Calu3 (cell line): ENCODE measurements at regions not wholly inside any gene's neighbourhood (a gene's known extent, or its start where the extent isn't known, plus 50 kb on each side); places are given as distances from the start of the nearest gene placed in this dataset.

Source experiments
- BruUV-seq: library from RNA; stranded (reverse); fragments of 400-500 nt; replicated peaks from 2 replicates; lab custom pipeline; 2021; lab: Mats Ljungman, UMichigan
- CTCF ChIA-PET: fragments of 300-600 bp; sonication (Branson Sonifier 250); formaldehyde crosslinking; loops from one replicate; lab custom pipeline; 2022; ENCODE audit warnings: antibody characterized with exemption; lab: Charles Lee
- DNase-seq: peaks from one replicate; pipeline ENCODE4 v3.0.0; 2022
- H3K27ac Mint-ChIP-seq: one replicate; pipeline ENCODE4 v1.8.0; 2022; ENCODE audit warnings: mixed read lengths; ENCODE audit not compliant: unreplicated experiment
- H3K27me3 Mint-ChIP-seq: one replicate; pipeline ENCODE4 v1.8.0; 2022; ENCODE audit warnings: mixed read lengths; ENCODE audit not compliant: unreplicated experiment
- H3K36me3 Mint-ChIP-seq: one replicate; pipeline ENCODE4 v1.8.0; 2022; ENCODE audit warnings: mild to moderate bottlenecking, moderate library complexity, mixed read lengths; ENCODE audit not compliant: insufficient read depth, unreplicated experiment
- H3K4me1 Mint-ChIP-seq: one replicate; pipeline ENCODE4 v1.8.0; 2022; ENCODE audit warnings: mild to moderate bottlenecking, low read depth, mixed read lengths; ENCODE audit not compliant: unreplicated experiment
- H3K4me3 Mint-ChIP-seq: one replicate; pipeline ENCODE4 v1.8.0; 2022; ENCODE audit warnings: mild to moderate bottlenecking, low read depth, moderate library complexity, mixed read lengths; ENCODE audit not compliant: unreplicated experiment
- H3K9me3 Mint-ChIP-seq: one replicate; pipeline ENCODE4 v1.8.0; 2022; ENCODE audit warnings: low read depth, mixed read lengths; ENCODE audit not compliant: unreplicated experiment
- CTCF ChIP-seq: fragments of 200-600 bp; IDR thresholded peaks from one replicate; pipeline ENCODE4 v1.8.0; 2022; ENCODE audit warnings: antibody characterized with exemption; ENCODE audit not compliant: unreplicated experiment
- intact Hi-C: fragments of 100-400 bp; cut with micrococcal nuclease; formaldehyde crosslinking; loops from one replicate; pipeline ENCODE4 v1.10.0; 2022; ENCODE audit not compliant: unreplicated experiment

GRCh38 chr1:60156371-60156770, 82.8 kb upstream of the C1orf87 start:
- H3K27ac Mint-ChIP-seq, result no peak overlapping the region
- no peak for DNase-seq
- no peaks in the 10 kb centered on the region for H3K4me1 Mint-ChIP-seq
- BruUV-seq, result no TSS peak
- TF ChIP-seq CTCF, result no peak
- no peaks in the 10 kb centered on the region for H3K9me3 Mint-ChIP-seq
- no peaks in the 10 kb centered on the region for H3K36me3 Mint-ChIP-seq
- intact Hi-C loops, result loop anchor here (2.0 to 10.0 kb wide), 3 partner anchors 692 to 886 kb away; no protein-coding TSS in a partner anchor
- CTCF ChIA-PET, result interaction anchor here (0.8 to 1.1 kb wide), 2 partner anchors 185 to 692 kb away, joined by 3 to 5 read pairs; no protein-coding TSS in a partner anchor
- H3K4me3 Mint-ChIP-seq, result no peak overlapping the region
- no peaks in the 10 kb centered on the region for H3K27me3 Mint-ChIP-seq

GRCh38 chr1:60153961-60154360, 80.4 kb upstream of the C1orf87 start:
- intact Hi-C loops, result loop anchor here (10.0 kb wide), 1 partner anchor 791 kb away; no protein-coding TSS in a partner anchor

GRCh38 chr1:60152891-60153290, 79.3 kb upstream of the C1orf87 start:
- H3K4me1 Mint-ChIP-seq, result no peaks in the 10 kb centered on the region
- CTCF ChIA-PET, result no interaction called here
- no peak overlapping the region for H3K4me3 Mint-ChIP-seq
- intact Hi-C loops, result loop anchor here (10.0 kb wide), 1 partner anchor 792 kb away; no protein-coding TSS in a partner anchor
- no peaks in the 10 kb centered on the region for H3K9me3 Mint-ChIP-seq
- H3K27me3 Mint-ChIP-seq, result no peaks in the 10 kb centered on the region
- H3K27ac Mint-ChIP-seq, result no peak overlapping the region
- TF ChIP-seq CTCF, result no peak
- H3K36me3 Mint-ChIP-seq, result no peaks in the 10 kb centered on the region
- DNase-seq, result no peak
- no TSS peak for BruUV-seq

More at GRCh38 chr1:60153961-60154360, 80.4 kb upstream of the C1orf87 start:
- no peak for TF ChIP-seq CTCF
- H3K36me3 Mint-ChIP-seq, result no peaks in the 10 kb centered on the region
- no peak for DNase-seq
- no TSS peak for BruUV-seq
- H3K27ac Mint-ChIP-seq, result no peak overlapping the region
- no peak overlapping the region for H3K4me3 Mint-ChIP-seq
- no peaks in the 10 kb centered on the region for H3K4me1 Mint-ChIP-seq
- H3K9me3 Mint-ChIP-seq, result no peaks in the 10 kb centered on the region
- no peaks in the 10 kb centered on the region for H3K27me3 Mint-ChIP-seq
- CTCF ChIA-PET, result no interaction called here

- BruUV-seq, result no TSS peak
- no peak overlapping the region for H3K4me3 Mint-ChIP-seq
- no peak for TF ChIP-seq CTCF
- H3K9me3 Mint-ChIP-seq, result no peaks in the 10 kb centered on the region
- no peaks in the 10 kb centered on the region for H3K36me3 Mint-ChIP-seq
- no peaks in the 10 kb centered on the region for H3K27me3 Mint-ChIP-seq
- no peaks in the 10 kb centered on the region for H3K4me1 Mint-ChIP-seq
- no peak for DNase-seq
- H3K27ac Mint-ChIP-seq, result no peak overlapping the region
- intact Hi-C loops, result loop anchor here (10.0 kb wide), 1 partner anchor 793 kb away; no protein-coding TSS in a partner anchor
- CTCF ChIA-PET, result no interaction called here
Observed at GRCh38 chr1:60151311-60151710, 77.7 kb upstream of the C1orf87 start.
